Calu3 (cell line): ENCODE measurements at regions not wholly inside any gene's neighbourhood (a gene's known extent, or its start where the extent isn't known, plus 50 kb on each side); places are given as distances from the start of the nearest gene placed in this dataset.

Source experiments
- BruUV-seq: library from RNA; stranded (reverse); fragments of 400-500 nt; replicated peaks from 2 replicates; lab custom pipeline; 2021; lab: Mats Ljungman, UMichigan
- CTCF ChIA-PET: fragments of 300-600 bp; sonication (Branson Sonifier 250); formaldehyde crosslinking; loops from one replicate; lab custom pipeline; 2022; ENCODE audit warnings: antibody characterized with exemption; lab: Charles Lee
- DNase-seq: peaks from one replicate; pipeline ENCODE4 v3.0.0; 2022
- H3K27ac Mint-ChIP-seq: one replicate; pipeline ENCODE4 v1.8.0; 2022; ENCODE audit warnings: mixed read lengths; ENCODE audit not compliant: unreplicated experiment
- H3K27me3 Mint-ChIP-seq: one replicate; pipeline ENCODE4 v1.8.0; 2022; ENCODE audit warnings: mixed read lengths; ENCODE audit not compliant: unreplicated experiment
- H3K36me3 Mint-ChIP-seq: one replicate; pipeline ENCODE4 v1.8.0; 2022; ENCODE audit warnings: mild to moderate bottlenecking, moderate library complexity, mixed read lengths; ENCODE audit not compliant: insufficient read depth, unreplicated experiment
- H3K4me1 Mint-ChIP-seq: one replicate; pipeline ENCODE4 v1.8.0; 2022; ENCODE audit warnings: mild to moderate bottlenecking, low read depth, mixed read lengths; ENCODE audit not compliant: unreplicated experiment
- H3K4me3 Mint-ChIP-seq: one replicate; pipeline ENCODE4 v1.8.0; 2022; ENCODE audit warnings: mild to moderate bottlenecking, low read depth, moderate library complexity, mixed read lengths; ENCODE audit not compliant: unreplicated experiment
- H3K9me3 Mint-ChIP-seq: one replicate; pipeline ENCODE4 v1.8.0; 2022; ENCODE audit warnings: low read depth, mixed read lengths; ENCODE audit not compliant: unreplicated experiment
- intact Hi-C: fragments of 100-400 bp; cut with micrococcal nuclease; formaldehyde crosslinking; loops from one replicate; pipeline ENCODE4 v1.10.0; 2022; ENCODE audit not compliant: unreplicated experiment
- TF ChIP-seq, protein P1 (sequence below): fragments of 200-600 bp; IDR thresholded peaks from one replicate; pipeline ENCODE4 v1.8.0; 2022; ENCODE audit warnings: antibody characterized with exemption; ENCODE audit not compliant: unreplicated experiment

DNA sequence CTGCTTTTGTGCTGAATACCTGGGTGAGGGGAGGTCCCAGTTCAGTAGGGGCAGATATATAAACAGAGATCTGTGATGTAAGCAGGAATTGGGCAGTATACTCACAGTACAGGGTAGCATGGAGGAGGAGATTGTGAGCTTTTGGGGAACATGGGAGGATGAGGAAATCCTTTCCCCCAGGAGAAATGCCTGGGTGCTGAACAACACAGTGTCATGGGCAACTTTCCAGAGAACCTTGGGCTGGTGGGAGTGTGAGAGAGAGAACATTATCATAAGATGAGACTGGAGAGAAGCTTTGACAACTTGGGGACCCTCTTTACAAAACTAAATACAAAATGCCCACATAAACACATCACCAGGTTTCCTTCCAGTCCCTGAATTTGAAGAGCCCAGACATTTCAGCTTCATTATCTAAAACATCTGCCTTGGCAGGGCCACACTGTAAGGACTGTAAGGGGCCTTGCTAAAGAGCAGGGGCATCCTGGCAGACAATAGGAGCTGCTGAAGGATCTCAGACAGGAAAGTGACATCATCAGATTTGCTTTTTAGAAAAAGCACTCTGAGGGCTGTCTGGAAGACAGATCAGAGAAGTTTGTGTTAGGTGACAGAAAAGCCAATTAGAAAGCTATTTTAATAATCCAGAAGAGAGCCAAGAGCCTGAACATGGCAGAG lies 105.1 kb upstream of the FOXN2 start:
- H3K4me3 Mint-ChIP-seq: no peak overlapping the region
- no TSS peak for BruUV-seq
- no peaks in the 10 kb centered on the region for H3K9me3 Mint-ChIP-seq
- H3K4me1 Mint-ChIP-seq: peaks cover 15% of the 10 kb centered on the region
- intact Hi-C loops: no loop called here
- no peak for DNase-seq
- CTCF ChIA-PET: interaction anchor here (0.6 to 0.7 kb wide), 2 partner anchors 43 to 453 kb away, joined by 5 to 8 read pairs; no protein-coding TSS in a partner anchor
- no peak overlapping the region for H3K27ac Mint-ChIP-seq
- TF ChIP-seq, protein P1, sequence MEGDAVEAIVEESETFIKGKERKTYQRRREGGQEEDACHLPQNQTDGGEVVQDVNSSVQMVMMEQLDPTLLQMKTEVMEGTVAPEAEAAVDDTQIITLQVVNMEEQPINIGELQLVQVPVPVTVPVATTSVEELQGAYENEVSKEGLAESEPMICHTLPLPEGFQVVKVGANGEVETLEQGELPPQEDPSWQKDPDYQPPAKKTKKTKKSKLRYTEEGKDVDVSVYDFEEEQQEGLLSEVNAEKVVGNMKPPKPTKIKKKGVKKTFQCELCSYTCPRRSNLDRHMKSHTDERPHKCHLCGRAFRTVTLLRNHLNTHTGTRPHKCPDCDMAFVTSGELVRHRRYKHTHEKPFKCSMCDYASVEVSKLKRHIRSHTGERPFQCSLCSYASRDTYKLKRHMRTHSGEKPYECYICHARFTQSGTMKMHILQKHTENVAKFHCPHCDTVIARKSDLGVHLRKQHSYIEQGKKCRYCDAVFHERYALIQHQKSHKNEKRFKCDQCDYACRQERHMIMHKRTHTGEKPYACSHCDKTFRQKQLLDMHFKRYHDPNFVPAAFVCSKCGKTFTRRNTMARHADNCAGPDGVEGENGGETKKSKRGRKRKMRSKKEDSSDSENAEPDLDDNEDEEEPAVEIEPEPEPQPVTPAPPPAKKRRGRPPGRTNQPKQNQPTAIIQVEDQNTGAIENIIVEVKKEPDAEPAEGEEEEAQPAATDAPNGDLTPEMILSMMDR: no peak
- H3K27me3 Mint-ChIP-seq: no peaks in the 10 kb centered on the region
- H3K36me3 Mint-ChIP-seq: no peaks in the 10 kb centered on the region

DNA sequence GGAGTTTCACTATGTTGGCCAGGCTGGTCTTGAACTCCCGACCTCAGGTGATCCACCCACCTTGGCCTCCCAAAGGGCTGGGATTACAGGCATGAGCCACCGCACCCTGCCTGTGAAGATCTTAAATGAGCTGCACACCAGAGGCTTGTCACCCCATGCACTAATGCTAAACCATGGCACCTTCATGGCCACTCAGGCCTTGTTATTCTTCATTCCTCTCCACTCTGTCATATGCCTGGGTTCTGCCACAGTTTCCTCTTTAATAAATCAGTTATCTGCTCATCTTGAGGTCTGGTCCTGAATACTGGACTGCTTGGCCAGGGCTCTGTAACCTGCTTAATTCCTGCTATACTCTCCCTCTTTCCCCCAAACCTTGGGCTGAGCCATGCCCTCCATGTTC lies 104.3 kb upstream of the FOXN2 start:
- Mint-ChIP-seq H3K4me3 (no peak overlapping the region), H3K4me1 (peaks cover 15% of the 10 kb centered on the region), H3K27ac (no peak overlapping the region), H3K27me3 (no peaks in the 10 kb centered on the region), H3K36me3 (no peaks in the 10 kb centered on the region), H3K9me3 (no peaks in the 10 kb centered on the region)
- intact Hi-C loops: no loop called here
- CTCF ChIA-PET: interaction anchor here (0.6 kb wide), 1 partner anchor 452 kb away, joined by 8 read pairs; no protein-coding TSS in a partner anchor
- no peak for DNase-seq
- TF ChIP-seq, protein P1: no peak
- no TSS peak for BruUV-seq

DNA sequence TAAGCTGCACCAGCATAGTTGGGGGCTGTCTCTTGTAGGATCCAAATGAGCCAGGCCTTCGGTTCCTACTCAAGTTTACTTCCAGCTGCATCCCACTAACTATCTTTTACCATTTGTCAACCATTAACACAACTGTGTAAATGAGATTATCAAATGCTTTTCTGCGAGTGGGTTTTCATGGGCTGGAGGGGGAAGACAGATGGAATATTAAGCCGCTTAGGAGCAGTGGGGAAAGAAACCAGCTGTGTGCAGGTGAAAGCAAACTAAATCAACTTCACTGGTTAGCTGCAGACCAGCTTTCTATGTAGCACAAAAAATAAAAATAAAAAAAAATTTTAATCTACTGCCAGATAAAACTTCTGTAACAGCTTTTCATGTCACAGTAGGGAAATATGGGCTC lies 100.8 kb upstream of the FOXN2 start:
- BruUV-seq: no TSS peak
- Mint-ChIP-seq H3K4me1 (peaks cover 14% of the 10 kb centered on the region), H3K36me3 (no peaks in the 10 kb centered on the region), H3K27ac (no peak overlapping the region), H3K9me3 (no peaks in the 10 kb centered on the region), H3K27me3 (no peaks in the 10 kb centered on the region), H3K4me3 (no peak overlapping the region)
- no peak for DNase-seq
- CTCF ChIA-PET: no interaction called here
- intact Hi-C loops: no loop called here
- TF ChIP-seq, protein P1: no peak

DNA sequence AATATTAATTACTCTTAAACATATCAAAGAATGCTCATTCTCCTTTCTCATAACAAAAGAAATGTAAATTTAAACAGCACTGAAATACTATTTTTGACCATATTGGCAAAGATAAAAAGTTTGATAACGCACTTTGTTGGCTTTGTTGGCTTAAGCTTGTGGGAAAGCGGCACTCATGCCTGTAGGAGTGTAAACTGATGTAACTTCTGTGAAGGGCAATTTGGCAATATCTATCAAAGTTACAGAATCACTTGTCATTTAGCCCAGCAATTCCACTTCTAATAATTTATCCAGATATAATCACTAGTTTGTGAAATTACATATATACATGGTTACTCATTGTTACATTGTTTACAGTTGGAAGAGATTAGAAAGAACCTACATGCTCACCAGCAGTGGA lies 96.3 kb upstream of the FOXN2 start:
- Mint-ChIP-seq H3K27ac (no peak overlapping the region), H3K4me3 (no peak overlapping the region), H3K9me3 (no peaks in the 10 kb centered on the region), H3K4me1 (peaks cover 9% of the 10 kb centered on the region), H3K27me3 (no peaks in the 10 kb centered on the region), H3K36me3 (no peaks in the 10 kb centered on the region)
- DNase-seq: no peak
- TF ChIP-seq, protein P1: no peak
- BruUV-seq: no TSS peak
- intact Hi-C loops: no loop called here
- CTCF ChIA-PET: no interaction called here
